Activated T-cell treated with anti-CD3 and anti-CD28 coated beads, Interleukin-2, amount 50 U/mL, for 72 hours (primary cell): ENCODE measurements at regions not wholly inside any gene's neighbourhood (a gene's known extent, or its start where the extent isn't known, plus 50 kb on each side); places are given as distances from the start of the nearest gene placed in this dataset.
"Not testable (repeated sequence)": the region's sequence is repeated elsewhere in the genome, so short reads cannot be mapped to it uniquely, and the experiment has no call there.

ENCODE experiments used
- ATAC-seq, 2 donors: fragments of 150-1000 bp; cut with Tn5 transposase; replicated peaks in 1 of 2; 2 replicates each; pipeline ENCODE4 v1.10.0; 2021; ENCODE audit warnings: moderate library complexity in 2 of 2, mild to moderate bottlenecking in 1 of 2
- DNase-seq, 2 donors: peaks; one replicate each; pipeline ENCODE4 v3.0.0; 2021 to 2022; ENCODE audit warnings: mixed read lengths in 1 of 2
- H3K27ac Mint-ChIP-seq: one replicate; pipeline ENCODE4 v1.8.0; 2022; ENCODE audit warnings: mild to moderate bottlenecking, moderate library complexity, mixed read lengths
- H3K27me3 Mint-ChIP-seq: one replicate; pipeline ENCODE4 v1.8.0; 2022; ENCODE audit warnings: low read depth, mixed read lengths
- H3K36me3 Mint-ChIP-seq, 2 donors: one replicate each; pipeline ENCODE4 v1.8.0; 2022; ENCODE audit warnings: mixed read lengths in 2 of 2, mild to moderate bottlenecking in 1 of 2; ENCODE audit not compliant: insufficient read depth in 2 of 2
- H3K4me1 Mint-ChIP-seq: one replicate; pipeline ENCODE4 v1.8.0; 2022; ENCODE audit warnings: low read depth, mixed read lengths
- H3K4me3 Mint-ChIP-seq, 2 donors: one replicate each; pipeline ENCODE4 v1.8.0; 2022; ENCODE audit warnings: mild to moderate bottlenecking in 2 of 2, mixed read lengths in 2 of 2, moderate library complexity in 2 of 2
- H3K9me3 Mint-ChIP-seq, 2 donors: one replicate each; pipeline ENCODE4 v1.8.0; 2022; ENCODE audit warnings: mixed read lengths in 2 of 2

DNA sequence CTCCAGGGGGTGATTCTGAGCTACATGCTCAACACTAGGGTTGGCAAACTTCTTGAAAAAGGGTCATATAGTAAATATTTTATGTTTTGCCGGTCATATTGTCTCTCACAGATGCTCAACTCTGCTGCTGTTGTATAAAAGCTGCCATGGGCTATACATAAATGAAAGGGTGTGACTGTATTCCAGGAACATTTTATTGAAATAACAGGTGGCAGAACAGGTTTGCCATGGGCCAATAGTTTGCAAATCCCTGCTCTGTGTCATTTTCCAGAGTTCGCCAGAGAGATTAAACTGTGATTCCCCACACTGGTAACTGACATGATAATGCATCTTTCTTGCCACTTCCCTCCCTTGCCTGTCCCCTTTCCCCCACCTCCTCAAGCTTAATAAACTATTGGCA is 144.1 kb downstream of the NPIPA8 start:
- H3K36me3 Mint-ChIP-seq, H3K9me3 Mint-ChIP-seq, H3K4me1 Mint-ChIP-seq, H3K4me3 Mint-ChIP-seq, DNase-seq, ATAC-seq, H3K27me3 Mint-ChIP-seq, H3K27ac Mint-ChIP-seq: not testable (repeated sequence)

DNA sequence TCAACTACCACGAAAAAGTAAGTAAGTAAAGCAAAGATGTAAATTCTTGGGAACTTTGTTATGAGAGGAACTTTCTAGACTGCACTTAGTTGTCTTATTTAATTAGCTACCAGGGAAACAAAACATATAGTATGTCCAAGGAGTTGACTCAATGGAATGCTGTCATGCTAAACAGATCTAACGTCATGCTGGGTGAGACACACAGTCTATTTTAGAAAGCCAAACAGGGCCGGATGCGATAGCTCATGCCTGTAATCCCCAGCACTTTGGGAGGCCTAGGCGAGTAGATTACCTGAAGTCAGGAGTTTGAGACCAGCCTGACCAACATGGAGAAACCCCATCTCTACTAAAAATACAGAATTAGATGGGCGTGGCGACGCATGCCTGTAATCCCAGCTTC is 146.4 kb downstream of the NPIPA8 start:
- H3K27me3 Mint-ChIP-seq, H3K4me3 Mint-ChIP-seq, H3K9me3 Mint-ChIP-seq, ATAC-seq, H3K27ac Mint-ChIP-seq, DNase-seq, H3K4me1 Mint-ChIP-seq, H3K36me3 Mint-ChIP-seq: not testable (repeated sequence)

DNA sequence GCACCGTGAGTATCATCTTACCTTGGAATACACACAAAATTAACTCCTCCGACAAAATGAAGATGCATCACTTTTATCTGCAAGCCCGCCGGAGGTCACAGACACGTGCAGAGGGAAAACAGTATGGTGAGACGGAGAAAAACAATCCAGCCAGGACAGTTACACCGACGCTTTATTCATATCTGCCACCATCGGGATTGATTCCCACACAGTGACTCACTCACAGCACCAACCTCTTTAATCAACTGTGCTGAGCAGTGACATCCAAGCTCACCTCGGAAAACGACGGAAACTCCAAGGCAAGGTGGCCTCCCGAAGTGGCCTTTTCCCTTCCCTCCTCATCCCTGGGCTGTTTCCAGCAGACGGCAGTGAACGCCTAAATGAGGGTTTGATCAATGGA is 151.8 kb downstream of the NPIPA8 start:
- not testable (repeated sequence) for ATAC-seq, H3K9me3 Mint-ChIP-seq, H3K36me3 Mint-ChIP-seq, H3K27ac Mint-ChIP-seq, DNase-seq, H3K27me3 Mint-ChIP-seq, H3K4me1 Mint-ChIP-seq, H3K4me3 Mint-ChIP-seq

DNA sequence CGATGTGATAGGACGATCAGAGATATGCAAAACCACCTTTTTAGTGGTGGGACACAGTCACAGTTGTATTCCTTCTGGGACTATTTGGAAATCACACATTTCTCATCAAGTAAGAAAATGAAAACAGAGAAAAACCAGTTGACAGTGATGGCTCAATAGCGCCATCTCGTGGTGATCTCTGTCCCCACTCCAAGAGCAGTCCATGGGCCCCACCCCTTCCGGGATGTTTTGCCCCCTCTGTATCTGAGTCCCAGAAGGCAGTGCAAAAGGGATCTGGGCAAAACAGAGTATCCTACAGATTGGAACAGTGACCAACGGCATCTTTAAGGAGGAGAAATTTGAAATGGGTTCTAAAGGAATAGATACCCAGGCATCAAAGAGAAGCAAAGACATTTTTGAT is 155.5 kb downstream of the NPIPA8 start:
- H3K9me3 Mint-ChIP-seq, H3K4me1 Mint-ChIP-seq, H3K27me3 Mint-ChIP-seq, H3K4me3 Mint-ChIP-seq, DNase-seq, H3K27ac Mint-ChIP-seq, H3K36me3 Mint-ChIP-seq: not testable (repeated sequence)
- peak; percentile 49 to 52 for ATAC-seq

DNA sequence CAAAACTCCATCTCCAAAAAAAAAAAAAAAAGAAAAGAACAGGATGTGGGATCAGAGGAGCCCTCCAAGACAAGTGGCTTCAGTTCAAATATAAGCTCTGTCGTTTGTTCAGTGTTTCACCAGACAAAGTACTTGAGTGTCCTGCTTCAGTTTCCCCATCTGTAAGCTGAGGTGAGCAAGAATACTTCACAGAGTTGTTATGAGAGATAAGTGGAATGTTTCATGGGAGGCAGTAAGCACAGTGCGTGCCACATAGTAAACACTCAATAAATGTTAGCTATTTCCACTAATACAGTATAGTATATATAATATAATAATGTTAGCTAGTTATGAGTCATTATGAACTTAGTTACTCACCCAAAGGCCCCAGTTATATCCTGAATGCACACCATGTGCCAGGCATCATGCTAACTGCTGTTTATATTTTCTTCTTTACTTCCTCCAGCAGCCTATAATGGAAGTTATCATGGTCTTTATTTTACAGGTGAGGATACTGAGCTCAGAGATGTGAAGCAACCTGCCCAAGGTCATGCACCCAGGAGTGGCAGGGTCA is 162.5 kb downstream of the NPIPA8 start:
- ATAC-seq, result not testable (repeated sequence)

DNA sequence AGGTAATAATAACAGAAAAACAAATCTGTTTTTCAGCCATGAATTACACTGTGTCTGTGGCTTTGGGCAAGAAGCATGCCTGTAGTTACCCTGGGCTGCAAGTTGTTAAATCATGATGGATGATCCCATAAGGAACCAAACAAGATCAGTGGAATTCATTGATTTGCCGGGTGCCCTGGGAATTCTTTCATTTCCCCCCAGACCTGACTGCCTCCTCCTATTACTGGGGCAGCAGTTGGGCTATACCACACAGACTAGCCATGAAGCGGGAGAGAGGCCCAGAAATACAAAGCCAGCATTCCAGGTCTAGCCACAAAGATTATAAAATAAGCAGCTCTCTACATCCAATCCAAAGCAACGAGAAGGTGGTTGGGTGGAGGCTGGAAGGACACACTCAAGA is 174.2 kb downstream of the NPIPA8 start:
- not testable (repeated sequence) for ATAC-seq, H3K9me3 Mint-ChIP-seq, DNase-seq, H3K36me3 Mint-ChIP-seq, H3K27ac Mint-ChIP-seq, H3K4me3 Mint-ChIP-seq, H3K4me1 Mint-ChIP-seq, H3K27me3 Mint-ChIP-seq

More for the DNA sequence above, 162.5 kb downstream of the NPIPA8 start:
- H3K4me3 Mint-ChIP-seq, H3K27ac Mint-ChIP-seq, H3K36me3 Mint-ChIP-seq, H3K27me3 Mint-ChIP-seq, H3K9me3 Mint-ChIP-seq, H3K4me1 Mint-ChIP-seq, DNase-seq: not testable (repeated sequence)

DNA sequence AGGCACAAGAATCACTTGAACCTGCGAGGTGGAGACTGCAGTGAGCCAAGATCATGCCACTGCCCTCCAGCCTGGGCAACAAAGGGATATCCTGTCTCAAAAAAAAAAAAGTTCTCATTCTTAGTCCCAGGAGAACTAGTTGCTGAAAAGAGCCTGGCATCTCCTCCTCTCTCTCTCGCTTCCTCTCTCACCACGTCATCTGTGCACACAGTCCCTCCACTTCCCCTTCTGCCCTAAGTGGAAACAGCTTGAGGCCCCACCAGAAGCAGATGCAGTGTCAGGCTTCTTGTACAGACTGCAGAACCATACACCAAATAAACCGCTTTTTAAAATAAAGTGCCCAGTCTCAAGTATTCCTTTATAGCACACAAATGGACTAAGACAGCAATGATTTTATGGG is 175.3 kb downstream of the NPIPA8 start:
- not testable (repeated sequence) for ATAC-seq, H3K9me3 Mint-ChIP-seq, H3K4me1 Mint-ChIP-seq, H3K4me3 Mint-ChIP-seq, DNase-seq, H3K27me3 Mint-ChIP-seq, H3K36me3 Mint-ChIP-seq, H3K27ac Mint-ChIP-seq

DNA sequence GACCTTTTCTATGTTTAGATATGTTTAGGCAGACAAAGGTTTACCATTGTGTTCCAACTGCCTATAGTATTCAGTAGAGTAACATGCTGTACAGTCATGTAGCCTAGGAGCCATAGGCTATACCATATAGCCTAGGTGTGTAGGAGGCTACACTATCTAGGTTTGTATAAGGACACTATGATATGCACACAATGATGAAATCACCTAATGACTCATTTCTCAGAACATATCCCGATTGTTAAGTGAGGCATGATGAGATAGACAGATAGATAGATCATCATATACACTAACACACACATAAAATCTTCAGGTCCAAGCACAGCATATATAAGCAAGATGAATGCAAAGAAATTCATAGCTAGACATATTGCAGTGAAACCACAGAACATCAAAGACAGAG is 177.4 kb downstream of the NPIPA8 start:
- not testable (repeated sequence) for H3K27ac Mint-ChIP-seq, H3K4me1 Mint-ChIP-seq, H3K36me3 Mint-ChIP-seq, H3K9me3 Mint-ChIP-seq, H3K4me3 Mint-ChIP-seq, DNase-seq, H3K27me3 Mint-ChIP-seq
- peak in 1 of 2 donors; percentile 17 for ATAC-seq

DNA sequence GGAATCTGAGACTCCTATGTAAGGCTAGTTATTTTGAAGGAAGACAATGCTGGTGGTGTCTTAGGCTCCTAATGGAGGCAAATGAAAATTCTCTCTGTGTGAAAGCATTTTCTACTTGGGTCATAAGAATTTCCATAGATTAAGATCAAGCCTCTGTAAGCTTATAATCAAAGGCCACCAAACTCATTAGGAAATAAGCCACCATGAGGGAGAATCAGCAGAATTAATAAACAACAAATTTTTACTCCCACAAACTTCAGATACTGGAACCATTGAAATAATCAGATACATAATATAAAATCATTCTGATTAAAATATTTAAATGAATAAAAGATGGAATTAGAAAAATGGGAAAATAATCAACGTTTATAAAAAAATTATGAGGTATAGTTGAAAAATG is 178.7 kb downstream of the NPIPA8 start:
- not testable (repeated sequence) for DNase-seq, H3K4me3 Mint-ChIP-seq, H3K4me1 Mint-ChIP-seq, H3K27me3 Mint-ChIP-seq, H3K9me3 Mint-ChIP-seq, H3K27ac Mint-ChIP-seq, H3K36me3 Mint-ChIP-seq, ATAC-seq

DNA sequence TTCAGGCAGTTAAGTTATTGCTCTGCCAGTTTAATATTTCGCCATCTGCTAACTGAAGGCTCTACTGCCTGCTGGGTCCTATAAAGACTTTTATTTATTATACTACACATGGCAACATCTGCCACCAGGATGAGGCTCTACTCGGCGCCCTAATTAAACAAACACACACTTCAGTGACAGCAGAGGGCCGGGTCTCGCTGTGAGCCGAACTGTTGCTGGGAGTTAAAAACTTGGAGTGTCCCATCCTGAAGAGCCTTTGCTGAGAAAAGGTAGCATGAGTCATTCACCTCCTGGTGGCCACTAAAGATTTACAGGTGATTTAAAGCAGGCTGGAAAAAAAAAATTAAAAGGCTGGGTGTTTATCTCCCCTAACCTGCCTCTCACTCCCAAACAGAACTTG is 183.7 kb downstream of the NPIPA8 start:
- H3K27me3 Mint-ChIP-seq, H3K36me3 Mint-ChIP-seq, H3K9me3 Mint-ChIP-seq, H3K4me3 Mint-ChIP-seq, H3K27ac Mint-ChIP-seq, H3K4me1 Mint-ChIP-seq, DNase-seq, ATAC-seq: not testable (repeated sequence)

DNA sequence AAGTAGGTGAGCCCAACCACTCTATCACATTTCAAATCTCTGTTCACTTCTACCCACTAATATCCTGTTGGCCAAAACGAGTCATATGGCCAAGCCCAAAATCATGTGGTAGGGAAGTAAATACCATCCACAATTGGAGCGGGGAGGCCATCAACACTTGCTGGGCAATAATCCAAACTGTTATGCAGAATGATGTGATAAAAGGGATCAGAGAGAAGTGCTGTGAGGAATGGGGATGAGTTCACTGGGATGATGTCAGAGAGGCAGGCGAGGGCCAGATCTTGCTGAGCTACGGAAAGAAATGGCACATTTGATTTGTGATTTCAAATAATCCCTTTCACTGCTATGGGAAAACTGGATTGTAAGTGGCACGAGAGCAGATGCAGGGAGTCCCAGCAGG is 188.4 kb downstream of the NPIPA8 start:
- not testable (repeated sequence) for H3K27ac Mint-ChIP-seq, H3K9me3 Mint-ChIP-seq, H3K27me3 Mint-ChIP-seq, ATAC-seq, DNase-seq, H3K4me1 Mint-ChIP-seq, H3K36me3 Mint-ChIP-seq, H3K4me3 Mint-ChIP-seq

DNA sequence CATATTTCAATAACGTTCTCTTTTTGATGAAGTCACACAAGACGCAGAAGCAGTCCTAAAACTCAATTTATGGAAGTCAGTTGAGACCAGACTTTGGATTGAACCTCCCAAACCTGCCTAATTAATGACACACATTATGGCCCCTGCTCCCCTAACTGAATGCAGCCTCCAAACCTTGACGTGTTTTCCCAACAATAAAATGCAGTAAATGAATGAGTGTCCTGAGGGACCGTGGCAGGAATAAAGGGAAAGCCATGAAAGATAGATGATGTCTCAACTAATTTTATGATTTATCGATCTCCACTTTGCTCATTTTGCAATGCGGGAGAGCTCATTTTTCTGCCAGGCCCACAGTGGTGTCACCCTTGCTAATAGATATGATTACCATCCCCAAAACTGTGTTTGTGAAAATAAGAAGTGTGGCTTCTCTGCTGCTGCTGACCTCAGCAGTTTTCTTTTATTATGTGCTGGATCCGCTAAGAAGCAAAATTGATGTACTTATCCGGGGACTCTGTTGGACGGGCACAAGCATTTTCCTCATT is 189.9 kb downstream of the NPIPA8 start:
- not testable (repeated sequence) for ATAC-seq, H3K36me3 Mint-ChIP-seq, DNase-seq, H3K27ac Mint-ChIP-seq, H3K4me3 Mint-ChIP-seq, H3K9me3 Mint-ChIP-seq, H3K4me1 Mint-ChIP-seq, H3K27me3 Mint-ChIP-seq

DNA sequence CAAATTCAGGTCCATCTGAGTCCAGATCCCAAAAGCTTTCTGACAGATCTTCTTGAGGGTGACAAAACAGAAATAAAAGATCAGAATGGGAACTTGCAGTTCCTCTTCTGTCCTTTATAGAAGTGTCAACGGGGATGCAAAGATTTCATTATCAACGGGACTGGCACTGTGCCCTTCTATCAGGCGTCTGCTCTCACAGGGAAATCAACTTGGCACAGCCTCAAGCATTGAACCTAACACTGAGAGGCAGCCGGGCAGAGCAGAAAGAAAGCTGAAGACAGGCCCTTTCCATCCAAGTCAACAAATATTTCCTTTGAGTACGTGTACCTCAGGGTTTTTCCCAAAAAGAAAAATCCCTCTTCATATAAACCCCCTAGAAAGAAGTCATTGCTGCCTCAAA is 194.5 kb downstream of the NPIPA8 start:
- not testable (repeated sequence) for H3K27me3 Mint-ChIP-seq, H3K4me3 Mint-ChIP-seq, H3K27ac Mint-ChIP-seq, H3K9me3 Mint-ChIP-seq, ATAC-seq, DNase-seq, H3K36me3 Mint-ChIP-seq, H3K4me1 Mint-ChIP-seq

DNA sequence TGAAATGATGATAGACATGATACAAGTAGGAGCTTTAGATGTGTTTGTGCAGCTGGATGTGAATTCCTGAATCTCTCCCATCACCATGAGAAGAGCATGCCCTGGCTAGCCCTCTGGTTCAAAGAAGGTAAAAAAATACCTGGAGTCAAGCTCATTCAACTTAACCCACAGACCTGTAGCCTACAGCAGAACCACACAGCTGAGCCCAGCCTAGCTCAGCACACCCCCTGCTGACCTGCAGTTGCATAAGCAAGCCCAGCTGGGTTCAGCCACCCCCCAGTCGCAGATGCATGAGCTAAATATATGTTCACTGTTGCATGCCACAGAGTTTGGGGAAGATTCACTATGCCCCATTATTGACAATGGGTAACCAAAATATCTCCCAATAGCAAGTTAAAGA is 200.2 kb downstream of the NPIPA8 start:
- H3K4me1 Mint-ChIP-seq, H3K36me3 Mint-ChIP-seq, DNase-seq, H3K4me3 Mint-ChIP-seq, H3K27me3 Mint-ChIP-seq, ATAC-seq, H3K9me3 Mint-ChIP-seq, H3K27ac Mint-ChIP-seq: not testable (repeated sequence)
